DND-41 (cell line): ENCODE measurements at regions not wholly inside any gene's neighbourhood (a gene's known extent, or its start where the extent isn't known, plus 50 kb on each side); places are given as distances from the start of the nearest gene placed in this dataset.

Experiments used
- ATAC-seq: fragments of 200-7000 bp; cut with Tn5 transposase; 3 replicates; pipeline ENCODE4 v1.9.1; 2021; ENCODE audit warnings: low read depth; ENCODE audit not compliant: insufficient read depth
- DNase-seq: peaks from one replicate; pipeline ENCODE4 v3.0.0-alpha.2; 2020
- H2AFZ ChIP-seq: 2 replicates; pipeline ENCODE4 v1.6.0; 2012; ENCODE audit warnings: low read depth, low read length
- H3K27ac ChIP-seq: 2 replicates; pipeline ENCODE4 v1.5.1; 2012; ENCODE audit warnings: low read length, inconsistent platforms
- H3K27me3 ChIP-seq: fragments of 200-600 bp; sonication (generic); 2 replicates; pipeline ENCODE4 v1.6.0; 2012; ENCODE audit warnings: low read length, mild to moderate bottlenecking, inconsistent platforms; ENCODE audit not compliant: insufficient read depth, poor library complexity
- H3K36me3 ChIP-seq: 2 replicates; pipeline ENCODE4 v1.5.1; 2012; ENCODE audit warnings: low read length, inconsistent platforms; ENCODE audit not compliant: insufficient read depth
- H3K4me1 ChIP-seq: 2 replicates; pipeline ENCODE4 v1.5.1; 2012; ENCODE audit warnings: mild to moderate bottlenecking, low read length; ENCODE audit not compliant: insufficient read depth
- H3K4me2 ChIP-seq: 2 replicates; pipeline ENCODE4 v1.6.0; 2012; ENCODE audit warnings: mild to moderate bottlenecking, moderate library complexity, low read length, inconsistent platforms; ENCODE audit not compliant: insufficient read depth
- H3K4me3 ChIP-seq, 2 experiments: fragments of 200-600 bp in 1 of 2; shearing (Covaris generic) in 1 of 2; 2 replicates each; pipeline ENCODE4 v1.5.1; 2012 to 2016; ENCODE audit warnings: inconsistent platforms in 2 of 2, low read length in 2 of 2, mild to moderate bottlenecking in 2 of 2, low read depth in 1 of 2, moderate library complexity in 1 of 2
- H3K79me2 ChIP-seq: 2 replicates; pipeline ENCODE4 v1.6.0; 2012; ENCODE audit warnings: low read length, inconsistent platforms; ENCODE audit not compliant: insufficient read depth
- H3K9ac ChIP-seq: 2 replicates; pipeline ENCODE4 v1.6.0; 2012; ENCODE audit warnings: low read depth, mild to moderate bottlenecking, inconsistent platforms, low read length, moderate library complexity
- H3K9me3 ChIP-seq: 2 replicates; pipeline ENCODE4 v1.5.1; 2012; ENCODE audit warnings: low read length, moderate library complexity, mild to moderate bottlenecking, inconsistent platforms; ENCODE audit not compliant: insufficient read depth, severe bottlenecking
- H4K20me1 ChIP-seq: 2 replicates; pipeline ENCODE4 v1.6.0; 2012; ENCODE audit warnings: low read length; ENCODE audit not compliant: insufficient read depth
- EZH2 ChIP-seq: IDR thresholded peaks from 3 replicates; pipeline ENCODE4 v1.6.1; 2012; ENCODE audit warnings: borderline replicate concordance, low read depth, mild to moderate bottlenecking, moderate library complexity, low read length, inconsistent platforms; ENCODE audit not compliant: severe bottlenecking
- TF ChIP-seq, protein P1 (sequence below): IDR thresholded peaks from 2 replicates; pipeline ENCODE4 v1.5.1; 2012; ENCODE audit warnings: borderline replicate concordance, low read length, moderate library complexity, mild to moderate bottlenecking; ENCODE audit not compliant: poor library complexity, severe bottlenecking; ENCODE audit errors: extremely low read depth

DNA sequence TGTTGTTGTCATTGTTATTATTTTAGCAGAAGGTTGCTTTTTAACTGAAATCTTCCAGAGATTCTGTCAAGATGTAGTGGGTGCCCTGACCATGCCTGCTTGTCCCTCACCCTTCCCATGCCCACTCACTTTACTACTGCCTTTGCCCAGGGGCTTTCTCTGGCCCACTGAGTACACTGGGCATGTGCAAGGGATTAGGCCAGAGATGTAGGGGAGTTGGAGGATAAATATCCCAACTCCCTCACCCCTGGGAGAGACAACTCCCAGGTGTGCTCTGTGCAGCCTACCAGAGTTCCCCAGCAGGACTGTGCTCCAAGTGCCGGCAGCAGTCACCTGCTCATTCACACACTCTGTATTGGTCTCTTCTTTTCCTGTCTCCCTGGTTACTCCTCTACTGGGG, 559.1 kb downstream of the MIAT start:
- TF ChIP-seq EZH2: no peak
- TF ChIP-seq, protein P1, sequence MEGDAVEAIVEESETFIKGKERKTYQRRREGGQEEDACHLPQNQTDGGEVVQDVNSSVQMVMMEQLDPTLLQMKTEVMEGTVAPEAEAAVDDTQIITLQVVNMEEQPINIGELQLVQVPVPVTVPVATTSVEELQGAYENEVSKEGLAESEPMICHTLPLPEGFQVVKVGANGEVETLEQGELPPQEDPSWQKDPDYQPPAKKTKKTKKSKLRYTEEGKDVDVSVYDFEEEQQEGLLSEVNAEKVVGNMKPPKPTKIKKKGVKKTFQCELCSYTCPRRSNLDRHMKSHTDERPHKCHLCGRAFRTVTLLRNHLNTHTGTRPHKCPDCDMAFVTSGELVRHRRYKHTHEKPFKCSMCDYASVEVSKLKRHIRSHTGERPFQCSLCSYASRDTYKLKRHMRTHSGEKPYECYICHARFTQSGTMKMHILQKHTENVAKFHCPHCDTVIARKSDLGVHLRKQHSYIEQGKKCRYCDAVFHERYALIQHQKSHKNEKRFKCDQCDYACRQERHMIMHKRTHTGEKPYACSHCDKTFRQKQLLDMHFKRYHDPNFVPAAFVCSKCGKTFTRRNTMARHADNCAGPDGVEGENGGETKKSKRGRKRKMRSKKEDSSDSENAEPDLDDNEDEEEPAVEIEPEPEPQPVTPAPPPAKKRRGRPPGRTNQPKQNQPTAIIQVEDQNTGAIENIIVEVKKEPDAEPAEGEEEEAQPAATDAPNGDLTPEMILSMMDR: no peak
- H4K20me1 ChIP-seq: no peaks in the 10 kb centered on the region
- no peak overlapping the region for H3K9ac ChIP-seq
- peaks cover 2% of the 10 kb centered on the region for H3K27me3 ChIP-seq
- H3K4me3 ChIP-seq: no peak overlapping the region
- no peak for DNase-seq
- H3K4me2 ChIP-seq: no peak overlapping the region
- no peaks in the 10 kb centered on the region for H3K4me1 ChIP-seq
- no peak overlapping the region for H3K27ac ChIP-seq
- ATAC-seq: no peak
- no peaks in the 10 kb centered on the region for H3K9me3 ChIP-seq
- no peaks in the 10 kb centered on the region for H3K36me3 ChIP-seq
- no peak overlapping the region for H2AFZ ChIP-seq
- H3K79me2 ChIP-seq: no peaks in the 10 kb centered on the region

DNA sequence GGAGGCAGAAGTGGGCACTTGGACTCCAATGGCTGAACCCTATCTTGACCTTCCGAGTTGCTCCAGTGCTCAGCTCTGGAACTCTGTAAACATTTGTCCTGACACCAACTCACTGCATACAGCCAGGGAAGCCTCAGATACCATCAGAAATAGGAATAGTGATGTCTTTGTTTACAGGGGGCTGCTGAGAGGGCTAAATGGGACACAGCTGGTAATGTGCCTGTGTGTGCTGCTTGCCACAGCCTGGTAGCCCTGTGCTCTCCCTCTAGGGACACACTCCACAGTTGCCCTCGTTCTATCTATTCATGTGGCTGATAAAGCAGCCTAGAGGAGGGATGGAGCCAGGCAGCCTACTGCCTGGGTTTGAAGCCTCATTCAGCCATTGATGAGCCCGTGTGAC, 559.8 kb downstream of the MIAT start:
- no peak overlapping the region for H3K9ac ChIP-seq

DNA sequence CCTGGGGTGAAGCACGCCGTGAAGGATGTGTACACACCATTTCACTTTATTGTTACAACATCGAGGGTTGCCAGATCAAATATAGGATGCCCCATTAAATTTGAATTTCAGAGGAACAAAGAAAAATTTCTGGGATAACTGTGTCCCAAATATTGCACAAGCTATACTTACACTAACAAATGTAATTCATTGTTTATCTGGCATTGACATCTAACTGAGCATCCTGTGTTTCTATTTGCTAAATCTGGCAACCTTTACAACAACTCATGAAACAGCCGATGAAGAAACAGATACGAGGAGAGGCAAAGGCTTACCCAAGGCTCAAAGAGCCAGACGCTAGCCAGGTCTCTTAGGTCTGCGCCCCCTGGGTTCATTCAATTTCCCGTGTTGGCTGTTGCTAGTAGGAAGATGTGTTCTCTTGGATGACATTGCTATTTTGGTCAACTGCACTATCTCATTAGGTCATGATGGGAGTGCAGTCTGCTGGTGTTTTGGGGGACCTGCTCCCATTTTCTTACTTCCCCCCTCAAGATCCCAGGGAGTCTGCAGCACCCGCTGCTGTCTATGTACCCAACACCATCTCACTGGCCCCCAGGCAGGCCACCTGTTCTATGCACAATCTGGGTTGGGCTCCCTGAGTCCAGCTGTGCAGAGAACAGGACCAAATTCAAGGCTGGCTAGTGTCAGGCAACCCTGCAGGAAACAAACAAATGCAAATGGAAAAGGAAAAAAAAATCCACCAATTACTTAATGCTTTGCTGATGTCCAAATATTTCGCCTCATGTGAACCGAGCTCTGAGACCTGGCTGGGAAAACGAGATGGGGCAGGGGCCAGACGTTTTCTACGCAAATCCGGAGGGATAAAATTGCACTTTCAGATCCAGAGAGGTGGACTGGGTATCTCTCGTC, 560.9 kb downstream of the MIAT start:
- no peak overlapping the region for H3K4me3 ChIP-seq
- no peak overlapping the region for H2AFZ ChIP-seq
- H3K79me2 ChIP-seq: no peaks in the 10 kb centered on the region
- no peak for DNase-seq
- TF ChIP-seq, protein P1: no peak
- no peak for TF ChIP-seq EZH2
- no peaks in the 10 kb centered on the region for H4K20me1 ChIP-seq
- H3K27ac ChIP-seq: no peak overlapping the region
- H3K4me2 ChIP-seq: no peak overlapping the region
- ATAC-seq: no peak
- no peaks in the 10 kb centered on the region for H3K36me3 ChIP-seq
- H3K9ac ChIP-seq: no peak overlapping the region
- no peaks in the 10 kb centered on the region for H3K27me3 ChIP-seq
- no peaks in the 10 kb centered on the region for H3K9me3 ChIP-seq
- H3K4me1 ChIP-seq: no peaks in the 10 kb centered on the region

More for the DNA sequence above, 559.8 kb downstream of the MIAT start:
- TF ChIP-seq, protein P1: no peak
- no peak for TF ChIP-seq EZH2
- Histone ChIP-seq H3K79me2 (no peaks in the 10 kb centered on the region), H3K4me2 (no peak overlapping the region), H3K27me3 (peaks cover 2% of the 10 kb centered on the region), H3K4me3 (no peak overlapping the region), H2AFZ (no peak overlapping the region), H3K27ac (no peak overlapping the region), H4K20me1 (no peaks in the 10 kb centered on the region), H3K9me3 (no peaks in the 10 kb centered on the region), H3K36me3 (no peaks in the 10 kb centered on the region), H3K4me1 (no peaks in the 10 kb centered on the region)
- ATAC-seq (no peak), DNase-seq (no peak)
